ENCODE measurements at regions not wholly inside any gene's neighbourhood (a gene's known extent, or its start where the extent isn't known, plus 50 kb on each side); places are given as distances from the start of the nearest gene placed in this dataset.

- Histone ChIP-seq H3K4me1 (ENCODE audit: control insufficient read depth, insufficient read depth, low read length) (no peaks in the 10 kb centered on the region), H3K9me3 (ENCODE audit: control insufficient read depth, insufficient read depth, low read depth, low read length) (no peaks in the 10 kb centered on the region), H3K27ac (ENCODE audit: extremely low read depth, low read depth, low read length) (no peak overlapping the region), H3K36me3 (ENCODE audit: control insufficient read depth in 2 of 2, insufficient read depth in 1 of 2, low read length in 2 of 2) (no peaks in the 10 kb centered on the region), H3K4me3 (ENCODE audit: low read depth, low read length) (no peak overlapping the region)
- ChIA-PET CTCF (interaction anchor here (0.5 to 0.6 kb wide), 3 partner anchors 20 to 236 kb away, joined by 3 to 4 read pairs (median 3); no protein-coding TSS in a partner anchor), POLR2A (no interaction called here)
- peak; percentile 70 for TF ChIP-seq GLIS1 (tag by site-specific recombination; IDR thresholded peaks at IDR 0.05)
- TF ChIP-seq BCL11B (tag by site-specific recombination; IDR thresholded peaks at IDR 0.05; ENCODE audit: low read depth), result no peak
- no peak for TF ChIP-seq ZBTB10 (tag by site-specific recombination; IDR thresholded peaks at IDR 0.05)
Observed at GRCh38 chr2:735670-736218, 58.5 kb upstream of the TMEM18 start.

GRCh38 chr2:734496-734895 lies 57.3 kb upstream of the TMEM18 start:
- Histone ChIP-seq H3K4me1 (ENCODE audit: control insufficient read depth, insufficient read depth, low read length) (no peaks in the 10 kb centered on the region), H3K27ac (ENCODE audit: extremely low read depth, low read depth, low read length) (no peak overlapping the region), H3K36me3 (ENCODE audit: control insufficient read depth in 2 of 2, insufficient read depth in 1 of 2, low read length in 2 of 2) (no peaks in the 10 kb centered on the region), H3K9me3 (ENCODE audit: control insufficient read depth, insufficient read depth, low read depth, low read length) (no peaks in the 10 kb centered on the region), H3K4me3 (ENCODE audit: low read depth, low read length) (no peak overlapping the region)
- ChIA-PET POLR2A (no interaction called here), CTCF (interaction anchor here (0.7 kb wide), 1 partner anchor 816 kb away, joined by 3 read pairs; no protein-coding TSS in a partner anchor)
- no peak for TF ChIP-seq ZBTB17 (tag by site-specific recombination; IDR thresholded peaks at IDR 0.05)

- no peak overlapping the region for H3K27ac ChIP-seq (ENCODE audit: extremely low read depth, low read depth, low read length)
- ChIA-PET CTCF (interaction anchor here (0.8 kb wide), 1 partner anchor 26 kb away, joined by 3 read pairs; no protein-coding TSS in a partner anchor), POLR2A (no interaction called here)
- TF ChIP-seq ZNF146 (tag by site-specific recombination; IDR thresholded peaks at IDR 0.05) (no peak), ZNF488 (tag by site-specific recombination; IDR thresholded peaks at IDR 0.05) (no peak), REPIN1 (tag by site-specific recombination; IDR thresholded peaks at IDR 0.05; ENCODE audit: low read depth) (no peak), ZNF473 (tag by site-specific recombination; IDR thresholded peaks at IDR 0.05) (no peak), ZNF639 (tag by site-specific recombination; IDR thresholded peaks at IDR 0.05) (no peak), ZBTB8A (tag by site-specific recombination; IDR thresholded peaks at IDR 0.05) (no peak), BCL6B (tag by site-specific recombination; IDR thresholded peaks at IDR 0.05) (no peak), KLF8 (tag by site-specific recombination; IDR thresholded peaks at IDR 0.05) (no peak), ZNF18 (tag by site-specific recombination; IDR thresholded peaks at IDR 0.05) (no peak), ZNF148 (tag by site-specific recombination; IDR thresholded peaks at IDR 0.05; ENCODE audit: borderline replicate concordance) (no peak), WT1 (tag by site-specific recombination; IDR thresholded peaks at IDR 0.05) (no peak), GLI2 (tag by site-specific recombination; IDR thresholded peaks at IDR 0.05; ENCODE audit: borderline replicate concordance, low read depth) (no peak), ZNF341 (tag by site-specific recombination; IDR thresholded peaks at IDR 0.05; ENCODE audit: low read depth) (no peak)
- no peaks in the 10 kb centered on the region for H3K9me3 ChIP-seq (ENCODE audit: control insufficient read depth, insufficient read depth, low read depth, low read length)
- H3K36me3 ChIP-seq (ENCODE audit: control insufficient read depth in 2 of 2, insufficient read depth in 1 of 2, low read length in 2 of 2), result no peaks in the 10 kb centered on the region
- no peak overlapping the region for H3K4me3 ChIP-seq (ENCODE audit: low read depth, low read length)
- H3K4me1 ChIP-seq (ENCODE audit: control insufficient read depth, insufficient read depth, low read length), result no peaks in the 10 kb centered on the region
Observed at GRCh38 chr2:733495-733894, 56.3 kb upstream of the TMEM18 start.
